Mesothelial cell of epicardium (in vitro differentiated cells): ENCODE measurements at regions not wholly inside any gene's neighbourhood (a gene's known extent, or its start where the extent isn't known, plus 50 kb on each side); places are given as distances from the start of the nearest gene placed in this dataset.

Experiments
- DNase-seq, 2 experiments: peaks; one replicate each; pipeline ENCODE4 v3.0.0; 2021; ENCODE audit warnings: low spot score in 2 of 2; ENCODE audit not compliant: unreplicated experiment in 2 of 2
- H3K27ac Mint-ChIP-seq: 2 replicates; pipeline ENCODE4 v1.8.0; 2021; ENCODE audit warnings: mixed read lengths
- H3K27me3 Mint-ChIP-seq: 2 replicates; pipeline ENCODE4 v1.8.0; 2021; ENCODE audit warnings: low read depth, mixed read lengths
- H3K36me3 Mint-ChIP-seq: 2 replicates; pipeline ENCODE4 v1.8.0; 2021; ENCODE audit warnings: mixed read lengths
- H3K4me1 Mint-ChIP-seq: 2 replicates; pipeline ENCODE4 v1.8.0; 2021; ENCODE audit warnings: mixed read lengths
- H3K4me3 Mint-ChIP-seq: 2 replicates; pipeline ENCODE4 v1.8.0; 2021; ENCODE audit warnings: mild to moderate bottlenecking, moderate library complexity, mixed read lengths
- H3K9me3 Mint-ChIP-seq: 2 replicates; pipeline ENCODE4 v1.8.0; 2021; ENCODE audit warnings: mixed read lengths
- TF ChIP-seq, protein P1 (sequence below): fragments of 200-600 bp; sonication (generic); IDR thresholded peaks from one replicate; pipeline ENCODE4 v1.5.0; 2021; ENCODE audit warnings: antibody characterized with exemption; ENCODE audit not compliant: unreplicated experiment

DNA sequence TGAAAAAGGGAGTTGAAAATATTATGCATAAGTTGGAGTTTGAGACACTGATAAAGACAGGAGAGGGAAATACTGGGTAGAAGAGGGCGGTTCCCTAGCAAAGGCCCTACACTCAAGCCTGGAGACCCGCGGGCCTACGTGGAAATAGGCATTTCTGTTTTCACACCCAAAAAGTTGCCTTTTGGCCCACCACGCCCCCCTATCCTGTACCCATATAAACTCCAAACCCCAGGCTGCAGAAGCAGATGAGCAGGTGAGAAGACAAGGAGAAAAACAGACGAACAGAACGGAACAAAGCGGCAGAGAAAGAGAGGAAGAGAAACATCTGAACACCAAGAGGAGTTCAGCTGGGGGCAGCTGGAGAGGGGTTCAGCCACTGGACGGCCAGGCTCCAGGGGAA is 177.9 kb downstream of the GALC start:
- Mint-ChIP-seq H3K27ac (peak overlapping the region; percentile 83), H3K4me3 (no peak overlapping the region), H3K4me1 (peaks cover 25% of the 10 kb centered on the region), H3K36me3 (no peaks in the 10 kb centered on the region), H3K9me3 (peaks cover 16% of the 10 kb centered on the region), H3K27me3 (no peaks in the 10 kb centered on the region)
- no peak for DNase-seq
- TF ChIP-seq, protein P1, sequence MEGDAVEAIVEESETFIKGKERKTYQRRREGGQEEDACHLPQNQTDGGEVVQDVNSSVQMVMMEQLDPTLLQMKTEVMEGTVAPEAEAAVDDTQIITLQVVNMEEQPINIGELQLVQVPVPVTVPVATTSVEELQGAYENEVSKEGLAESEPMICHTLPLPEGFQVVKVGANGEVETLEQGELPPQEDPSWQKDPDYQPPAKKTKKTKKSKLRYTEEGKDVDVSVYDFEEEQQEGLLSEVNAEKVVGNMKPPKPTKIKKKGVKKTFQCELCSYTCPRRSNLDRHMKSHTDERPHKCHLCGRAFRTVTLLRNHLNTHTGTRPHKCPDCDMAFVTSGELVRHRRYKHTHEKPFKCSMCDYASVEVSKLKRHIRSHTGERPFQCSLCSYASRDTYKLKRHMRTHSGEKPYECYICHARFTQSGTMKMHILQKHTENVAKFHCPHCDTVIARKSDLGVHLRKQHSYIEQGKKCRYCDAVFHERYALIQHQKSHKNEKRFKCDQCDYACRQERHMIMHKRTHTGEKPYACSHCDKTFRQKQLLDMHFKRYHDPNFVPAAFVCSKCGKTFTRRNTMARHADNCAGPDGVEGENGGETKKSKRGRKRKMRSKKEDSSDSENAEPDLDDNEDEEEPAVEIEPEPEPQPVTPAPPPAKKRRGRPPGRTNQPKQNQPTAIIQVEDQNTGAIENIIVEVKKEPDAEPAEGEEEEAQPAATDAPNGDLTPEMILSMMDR: no peak

- Mint-ChIP-seq H3K4me3 (no peak overlapping the region), H3K27ac (peak overlapping the region; percentile 57), H3K4me1 (peaks cover 25% of the 10 kb centered on the region), H3K27me3 (no peaks in the 10 kb centered on the region), H3K9me3 (peaks cover 17% of the 10 kb centered on the region), H3K36me3 (no peaks in the 10 kb centered on the region)
- TF ChIP-seq, protein P1: no peak
- DNase-seq: no peak
Observed at GRCh38 chr14:87813686-87814085, 179.3 kb downstream of the GALC start.

- DNase-seq: no peak
- H3K27ac Mint-ChIP-seq: no peak overlapping the region
- no peak overlapping the region for H3K4me3 Mint-ChIP-seq
- no peaks in the 10 kb centered on the region for H3K36me3 Mint-ChIP-seq
- H3K9me3 Mint-ChIP-seq: peaks cover 13% of the 10 kb centered on the region
- peaks cover 25% of the 10 kb centered on the region for H3K4me1 Mint-ChIP-seq
- no peaks in the 10 kb centered on the region for H3K27me3 Mint-ChIP-seq
- TF ChIP-seq, protein P1: no peak
Observed at GRCh38 chr14:87813211-87813610, 179.8 kb downstream of the GALC start.

DNA sequence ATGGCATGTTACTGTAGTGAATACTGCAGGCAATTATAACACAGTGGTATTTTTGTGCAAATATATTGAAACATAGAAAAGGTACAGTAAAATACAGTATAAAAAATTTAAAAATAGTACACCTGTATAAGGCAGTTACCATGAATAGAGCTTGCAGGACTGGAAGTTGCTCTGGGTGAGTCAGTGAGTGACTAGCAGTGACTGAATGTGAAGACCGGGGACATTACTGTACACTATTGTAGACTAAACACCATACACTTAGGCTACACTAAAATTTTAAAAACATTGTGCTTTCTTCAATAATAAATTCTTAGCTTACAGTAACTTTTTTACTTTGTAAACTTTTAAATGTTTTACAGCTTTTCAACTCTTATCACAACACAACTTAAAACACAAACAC is 181.7 kb downstream of the GALC start:
- H3K36me3 Mint-ChIP-seq: no peaks in the 10 kb centered on the region
- H3K27ac Mint-ChIP-seq: no peak overlapping the region
- DNase-seq: no peak
- no peaks in the 10 kb centered on the region for H3K27me3 Mint-ChIP-seq
- TF ChIP-seq, protein P1: no peak
- no peak overlapping the region for H3K4me3 Mint-ChIP-seq
- peaks cover 5% of the 10 kb centered on the region for H3K9me3 Mint-ChIP-seq
- H3K4me1 Mint-ChIP-seq: peaks cover 24% of the 10 kb centered on the region

GRCh38 chr14:87810711-87811110 is 182.3 kb downstream of the GALC start:
- TF ChIP-seq, protein P1: no peak
- no peak overlapping the region for H3K4me3 Mint-ChIP-seq
- peaks cover 5% of the 10 kb centered on the region for H3K9me3 Mint-ChIP-seq
- H3K27ac Mint-ChIP-seq: no peak overlapping the region
- peaks cover 24% of the 10 kb centered on the region for H3K4me1 Mint-ChIP-seq
- H3K36me3 Mint-ChIP-seq: no peaks in the 10 kb centered on the region
- DNase-seq: no peak
- no peaks in the 10 kb centered on the region for H3K27me3 Mint-ChIP-seq

- no peak for DNase-seq
- no peaks in the 10 kb centered on the region for H3K27me3 Mint-ChIP-seq
- H3K36me3 Mint-ChIP-seq: no peaks in the 10 kb centered on the region
- H3K9me3 Mint-ChIP-seq: peaks cover 10% of the 10 kb centered on the region
- TF ChIP-seq, protein P1: no peak
- peaks cover 12% of the 10 kb centered on the region for H3K4me1 Mint-ChIP-seq
- no peak overlapping the region for H3K4me3 Mint-ChIP-seq
- no peak overlapping the region for H3K27ac Mint-ChIP-seq
Observed at GRCh38 chr14:87809261-87809660, 183.7 kb downstream of the GALC start.
